ENCODE measurements at regions not wholly inside any gene's neighbourhood (a gene's known extent, or its start where the extent isn't known, plus 50 kb on each side); places are given as distances from the start of the nearest gene placed in this dataset.

DNA sequence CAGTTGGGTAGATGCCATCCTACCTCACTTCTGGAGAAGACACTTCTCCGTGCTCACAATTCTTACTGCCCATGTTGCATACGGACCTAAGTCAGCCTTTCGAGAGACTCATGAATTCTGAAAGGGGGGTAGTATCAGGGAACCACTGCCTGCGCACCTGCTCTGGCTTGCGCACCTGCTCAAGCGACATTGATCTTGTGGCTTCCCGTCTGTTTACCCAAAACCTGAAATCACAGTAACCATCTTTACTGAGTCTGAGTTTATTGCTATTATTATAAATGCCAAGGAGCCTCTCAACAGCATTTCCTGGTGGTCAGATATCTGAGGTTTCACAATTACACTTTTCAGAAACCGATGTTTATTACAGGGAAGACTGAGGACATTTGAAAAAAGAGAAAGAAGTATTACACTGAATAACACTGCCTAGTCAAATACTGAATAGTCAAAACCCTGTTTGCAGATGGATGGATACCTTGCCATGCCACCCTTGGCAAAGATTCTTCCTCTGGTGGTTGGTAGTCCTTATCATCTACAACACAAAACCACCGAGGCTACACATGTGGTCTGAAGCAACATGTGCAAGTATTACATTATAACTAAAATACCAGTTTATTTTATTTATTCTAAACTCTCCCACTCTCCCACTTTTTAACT is 208.7 kb downstream of the SIPA1L2 start:
- TF ChIP-seq SP1 (IDR thresholded peaks at IDR 0.05) (no peak), FOXM1 (IDR thresholded peaks at IDR 0.05; ENCODE audit: borderline replicate concordance) (no peak)
